DOHH2 (cell line): ENCODE measurements at regions not wholly inside any gene's neighbourhood (a gene's known extent, or its start where the extent isn't known, plus 50 kb on each side); places are given as distances from the start of the nearest gene placed in this dataset.
A peak's percentile ranks its signal among the peaks of the same experiment; 100 is the strongest.

ENCODE experiments used
- H3F3A ChIP-seq: fragments of 200-600 bp; sonication (generic), shearing (Covaris generic); 2 replicates; pipeline ENCODE4 v1.6.0; 2016; ENCODE audit warnings: antibody characterized with exemption, mild to moderate bottlenecking; ENCODE audit not compliant: control insufficient read depth, insufficient read depth
- H3K27ac ChIP-seq: fragments of 200-600 bp; sonication (generic); 2 replicates; pipeline ENCODE4 v1.5.1; 2014; ENCODE audit warnings: low read depth, mild to moderate bottlenecking, low read length, moderate library complexity
- H3K27me3 ChIP-seq: fragments of 200-600 bp; sonication (generic); 2 replicates; pipeline ENCODE4 v1.6.1; 2014; ENCODE audit warnings: mild to moderate bottlenecking, low read length, mixed read lengths; ENCODE audit not compliant: control insufficient read depth
- H3K36me3 ChIP-seq: fragments of 200-600 bp; sonication (generic); 2 replicates; pipeline ENCODE4 v1.6.1; 2014; ENCODE audit warnings: mild to moderate bottlenecking, low read length, moderate library complexity, mixed read lengths; ENCODE audit not compliant: control insufficient read depth
- H3K4me1 ChIP-seq: fragments of 200-600 bp; sonication (generic); 2 replicates; pipeline ENCODE4 v1.6.1; 2014; ENCODE audit warnings: mild to moderate bottlenecking, low read length, mixed read lengths; ENCODE audit not compliant: control insufficient read depth
- H3K4me2 ChIP-seq: fragments of 200-600 bp; sonication (generic); 2 replicates; pipeline ENCODE4 v1.6.0; 2014; ENCODE audit warnings: mild to moderate bottlenecking, low read length, moderate library complexity
- H3K4me3 ChIP-seq: fragments of 200-600 bp; sonication (generic); 2 replicates; pipeline ENCODE4 v1.5.1; 2014; ENCODE audit warnings: mild to moderate bottlenecking, low read length, mixed read lengths
- H3K79me2 ChIP-seq: fragments of 200-600 bp; sonication (generic); 2 replicates; pipeline ENCODE4 v1.6.1; 2014; ENCODE audit warnings: mild to moderate bottlenecking, low read length, mixed read lengths; ENCODE audit not compliant: control insufficient read depth
- H3K9me2 ChIP-seq: fragments of 200-600 bp; sonication (generic); replicated peaks from 2 replicates; pipeline ENCODE4 v1.6.1; 2014; ENCODE audit warnings: mild to moderate bottlenecking, low read length, mixed read lengths; ENCODE audit not compliant: control insufficient read depth
- H3K9me3 ChIP-seq: fragments of 200-600 bp; sonication (generic); 2 replicates; pipeline ENCODE4 v1.6.1; 2014; ENCODE audit warnings: antibody characterized with exemption, low read length, mixed read lengths; ENCODE audit not compliant: control insufficient read depth, insufficient read depth
- H4K20me1 ChIP-seq: fragments of 200-600 bp; sonication (generic); 2 replicates; pipeline ENCODE4 v1.6.0; 2014; ENCODE audit warnings: low read depth, mild to moderate bottlenecking, antibody characterized with exemption, low read length, moderate library complexity; ENCODE audit not compliant: control insufficient read depth, insufficient read depth
- CTCF ChIP-seq: fragments of 200-600 bp; sonication (generic); IDR thresholded peaks from one replicate; pipeline ENCODE4 v1.5.1; 2014; ENCODE audit warnings: antibody characterized with exemption, mild to moderate bottlenecking, low read depth, low read length; ENCODE audit not compliant: poor library complexity, severe bottlenecking
- EZH2phosphoT487 ChIP-seq: fragments of 200-600 bp; sonication (generic); IDR thresholded peaks from 2 replicates; pipeline ENCODE4 v1.6.1; 2017; ENCODE audit warnings: borderline replicate concordance, mild to moderate bottlenecking, antibody characterized with exemption, low read length, moderate library complexity, mixed read lengths

DNA sequence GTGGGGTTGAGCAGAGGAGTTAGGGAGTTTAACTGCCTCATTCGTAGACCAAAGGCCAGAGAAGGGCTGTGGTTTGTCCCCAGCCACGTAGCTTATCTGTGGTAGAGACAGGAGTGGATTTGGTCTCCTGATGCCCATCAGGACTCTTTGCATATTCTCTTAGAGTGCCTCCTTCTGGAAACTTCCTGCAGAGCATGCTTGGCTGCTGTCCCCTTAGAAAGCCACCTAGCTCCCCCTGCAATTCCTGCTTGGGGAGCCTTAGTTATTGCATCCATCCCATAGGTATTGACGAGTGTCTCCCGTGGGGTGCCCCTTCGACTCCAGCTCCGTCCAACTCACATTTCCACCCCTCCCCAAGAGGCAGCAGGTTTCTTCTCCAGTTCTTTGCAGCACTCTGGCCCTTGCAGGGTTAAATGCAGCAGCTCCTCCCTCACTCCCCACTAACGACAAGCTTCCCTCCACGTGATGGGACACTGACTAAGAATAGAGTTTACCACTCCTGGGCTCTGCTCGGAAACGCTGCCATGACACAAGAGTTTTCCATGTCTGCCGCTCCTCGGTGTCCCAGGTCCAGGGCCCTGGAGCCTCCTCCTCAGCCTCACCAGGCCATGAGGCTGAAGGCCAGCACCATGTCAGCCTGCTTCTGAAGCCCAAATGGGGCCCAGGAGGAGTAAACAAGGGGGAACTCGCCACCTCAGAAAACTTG lies 147.8 kb upstream of the UNC5B start:
- H3K4me2 ChIP-seq, result no peak overlapping the region

GRCh38 chr10:71065659-71066058 lies 146.7 kb upstream of the UNC5B start:
- no peak overlapping the region for H3K4me3 ChIP-seq
- H3F3A ChIP-seq, result no peaks in the 10 kb centered on the region
- no peaks in the 10 kb centered on the region for H3K9me3 ChIP-seq
- H3K9me2 ChIP-seq, result no peaks in the 10 kb centered on the region
- no peaks in the 10 kb centered on the region for H3K36me3 ChIP-seq
- no peak overlapping the region for H3K27ac ChIP-seq
- TF ChIP-seq EZH2phosphoT487 (no peak), CTCF (no peak)
- H3K27me3 ChIP-seq, result no peaks in the 10 kb centered on the region
- H3K4me1 ChIP-seq, result no peaks in the 10 kb centered on the region
- no peaks in the 10 kb centered on the region for H3K79me2 ChIP-seq
- H3K4me2 ChIP-seq, result no peak overlapping the region
- no peaks in the 10 kb centered on the region for H4K20me1 ChIP-seq

More for the DNA sequence above, 147.8 kb upstream of the UNC5B start:
- H3K9me3 ChIP-seq, result no peaks in the 10 kb centered on the region
- H3K27ac ChIP-seq, result no peak overlapping the region
- H3K9me2 ChIP-seq, result no peaks in the 10 kb centered on the region
- H3F3A ChIP-seq, result no peaks in the 10 kb centered on the region
- H3K79me2 ChIP-seq, result no peaks in the 10 kb centered on the region
- no peaks in the 10 kb centered on the region for H3K4me1 ChIP-seq
- H3K4me3 ChIP-seq, result no peak overlapping the region
- no peaks in the 10 kb centered on the region for H4K20me1 ChIP-seq
- no peaks in the 10 kb centered on the region for H3K36me3 ChIP-seq
- TF ChIP-seq CTCF (peak; percentile 24), EZH2phosphoT487 (no peak)
- H3K27me3 ChIP-seq, result no peaks in the 10 kb centered on the region

DNA sequence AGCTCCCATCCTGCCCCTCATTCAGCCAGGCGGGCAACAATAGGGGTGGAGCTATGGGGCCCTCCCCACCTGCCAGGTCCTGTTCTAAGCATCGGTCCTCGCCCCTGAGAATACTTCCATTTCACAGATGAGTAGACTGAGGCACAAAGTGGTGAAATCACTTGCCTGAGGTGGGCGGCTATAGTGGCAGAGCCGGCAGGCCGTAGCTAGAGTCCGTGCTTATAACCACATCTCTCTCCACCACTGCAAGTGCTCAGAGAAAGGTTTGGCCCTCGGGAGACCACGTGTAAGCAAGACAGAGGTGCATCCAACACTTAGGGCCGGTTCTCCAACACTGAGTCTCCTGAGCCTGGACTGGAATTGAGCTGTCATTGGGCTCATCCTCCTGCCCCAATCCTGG lies 145.8 kb upstream of the UNC5B start:
- H3K9me3 ChIP-seq, result no peaks in the 10 kb centered on the region
- no peaks in the 10 kb centered on the region for H3K79me2 ChIP-seq
- no peaks in the 10 kb centered on the region for H3K9me2 ChIP-seq
- no peak overlapping the region for H3K27ac ChIP-seq
- H3K4me3 ChIP-seq, result no peak overlapping the region
- TF ChIP-seq CTCF (no peak), EZH2phosphoT487 (no peak)
- no peaks in the 10 kb centered on the region for H4K20me1 ChIP-seq
- no peaks in the 10 kb centered on the region for H3K36me3 ChIP-seq
- no peaks in the 10 kb centered on the region for H3K4me1 ChIP-seq
- H3K4me2 ChIP-seq, result no peak overlapping the region
- H3F3A ChIP-seq, result no peaks in the 10 kb centered on the region
- H3K27me3 ChIP-seq, result no peaks in the 10 kb centered on the region
